ENCODE measurements at regions not wholly inside any gene's neighbourhood (a gene's known extent, or its start where the extent isn't known, plus 50 kb on each side); places are given as distances from the start of the nearest gene placed in this dataset.
A peak's percentile ranks its signal among the peaks of the same experiment; 100 is the strongest.

- no peaks in the 10 kb centered on the region for H3K27me3 Mint-ChIP-seq
- no peak overlapping the region for H3K27ac Mint-ChIP-seq
- H3K4me3 Mint-ChIP-seq (ENCODE audit: low read depth), result no peak overlapping the region
- peaks cover 9% of the 10 kb centered on the region for H3K4me1 Mint-ChIP-seq (ENCODE audit: low read depth)
- no peak for DNase-seq (ENCODE audit: low spot score, unreplicated experiment)
- no peaks in the 10 kb centered on the region for H3K36me3 Mint-ChIP-seq (ENCODE audit: insufficient read depth)
- no peaks in the 10 kb centered on the region for H3K9me3 Mint-ChIP-seq (ENCODE audit: low read depth)
- TF ChIP-seq CTCF (IDR thresholded peaks at IDR 0.05; ENCODE audit: unreplicated experiment), result peak; percentile 64
Measured at GRCh38 chr2:155377266-155377680, 678.8 kb downstream of the KCNJ3 start.

- TF ChIP-seq CTCF (IDR thresholded peaks at IDR 0.05; ENCODE audit: unreplicated experiment), result peak; percentile 63
- Mint-ChIP-seq H3K36me3 (ENCODE audit: insufficient read depth) (no peaks in the 10 kb centered on the region), H3K4me3 (ENCODE audit: low read depth) (no peak overlapping the region), H3K27ac (no peak overlapping the region), H3K27me3 (no peaks in the 10 kb centered on the region), H3K9me3 (ENCODE audit: low read depth) (no peaks in the 10 kb centered on the region), H3K4me1 (ENCODE audit: low read depth) (peaks cover 10% of the 10 kb centered on the region)
- DNase-seq (ENCODE audit: low spot score, unreplicated experiment), result no peak
Measured at GRCh38 chr2:155372969-155373368, 674.5 kb downstream of the KCNJ3 start.

- Mint-ChIP-seq H3K4me1 (ENCODE audit: low read depth) (peaks cover 4% of the 10 kb centered on the region), H3K27ac (no peak overlapping the region)
- DNase-seq (ENCODE audit: low spot score, unreplicated experiment), result no peak
Measured at GRCh38 chr2:155368934-155369333, 670.4 kb downstream of the KCNJ3 start.

GRCh38 chr2:155364766-155365165, 666.3 kb downstream of the KCNJ3 start:
- peaks cover 3% of the 10 kb centered on the region for H3K9me3 Mint-ChIP-seq (ENCODE audit: low read depth)
- no peak for TF ChIP-seq CTCF (IDR thresholded peaks at IDR 0.05; ENCODE audit: unreplicated experiment)
- no peaks in the 10 kb centered on the region for H3K27me3 Mint-ChIP-seq
- no peak overlapping the region for H3K27ac Mint-ChIP-seq
- no peak for DNase-seq (ENCODE audit: low spot score, unreplicated experiment)
- H3K4me1 Mint-ChIP-seq (ENCODE audit: low read depth), result peaks cover 3% of the 10 kb centered on the region
- no peak overlapping the region for H3K4me3 Mint-ChIP-seq (ENCODE audit: low read depth)
- peaks cover 1% of the 10 kb centered on the region for H3K36me3 Mint-ChIP-seq (ENCODE audit: insufficient read depth)

More at GRCh38 chr2:155368934-155369333, 670.4 kb downstream of the KCNJ3 start:
- Mint-ChIP-seq H3K27me3 (no peaks in the 10 kb centered on the region), H3K4me3 (ENCODE audit: low read depth) (no peak overlapping the region), H3K9me3 (ENCODE audit: low read depth) (no peaks in the 10 kb centered on the region), H3K36me3 (ENCODE audit: insufficient read depth) (no peaks in the 10 kb centered on the region)
- peak; percentile 49 for TF ChIP-seq CTCF (IDR thresholded peaks at IDR 0.05; ENCODE audit: unreplicated experiment)

DNA sequence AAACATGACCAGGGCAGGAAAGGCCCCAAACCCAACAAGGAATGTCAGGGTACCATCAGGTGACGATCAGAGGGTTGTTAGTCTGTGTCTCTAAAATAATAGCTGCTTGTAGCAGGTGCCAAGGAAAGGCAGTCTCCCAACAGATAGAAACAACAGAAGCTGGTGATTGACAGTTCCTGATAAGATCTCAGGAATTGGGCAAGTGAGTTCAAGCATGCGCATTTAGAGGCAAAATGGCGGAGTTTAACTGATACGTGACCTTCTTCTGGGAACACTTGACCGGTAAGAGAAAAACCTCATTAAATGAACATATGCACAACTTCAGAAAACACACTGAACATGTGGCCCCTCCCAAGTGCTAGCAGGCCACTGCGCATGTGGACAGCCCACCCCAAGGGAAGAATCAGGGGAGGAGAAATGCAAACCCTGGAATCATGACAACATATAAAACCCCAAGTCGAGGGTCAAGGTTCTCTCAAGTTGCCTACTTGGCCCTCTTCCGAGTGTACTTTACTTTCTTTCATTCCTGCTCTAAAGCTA, 664.9 kb downstream of the KCNJ3 start:
- Mint-ChIP-seq H3K27ac (no peak overlapping the region), H3K9me3 (ENCODE audit: low read depth) (peaks cover 10% of the 10 kb centered on the region), H3K4me3 (ENCODE audit: low read depth) (no peak overlapping the region), H3K36me3 (ENCODE audit: insufficient read depth) (peaks cover 3% of the 10 kb centered on the region), H3K4me1 (ENCODE audit: low read depth) (no peaks in the 10 kb centered on the region), H3K27me3 (no peaks in the 10 kb centered on the region)
- TF ChIP-seq CTCF (IDR thresholded peaks at IDR 0.05; ENCODE audit: unreplicated experiment), result no peak
- DNase-seq (ENCODE audit: low spot score, unreplicated experiment), result no peak

Measured in progenitor cell of endocrine pancreas (in vitro differentiated cells).